Skin epidermis (tissue), 12 donors: ENCODE measurements at regions not wholly inside any gene's neighbourhood (a gene's known extent, or its start where the extent isn't known, plus 50 kb on each side); places are given as distances from the start of the nearest gene placed in this dataset.
A peak's percentile ranks its signal among the peaks of the same experiment; 100 is the strongest.

Experiments
- H3K27ac ChIP-seq, 21 experiments: fragments of 200-600 bp; sonication (generic) in 11 of 21; one replicate each; pipeline ENCODE4 v1.5.0; 2020; ENCODE audit warnings: mild to moderate bottlenecking in 3 of 21, inconsistent platforms in 2 of 21, moderate library complexity in 2 of 21
- H3K4me3 ChIP-seq, 7 experiments: fragments of 200-600 bp; sonication (generic) in 2 of 7; one replicate each; pipeline ENCODE4 v1.5.0; 2020; ENCODE audit warnings: inconsistent platforms in 2 of 7, mild to moderate bottlenecking in 2 of 7, moderate library complexity in 1 of 7

- Histone ChIP-seq H3K4me3 (no peak overlapping the region), H3K27ac (no peak overlapping the region)
Observed at GRCh38 chr22:47329727-47330650, 567.5 kb downstream of the TBC1D22A start.

GRCh38 chr22:47328550-47329243, 566.2 kb downstream of the TBC1D22A start:
- Histone ChIP-seq H3K27ac (peak overlapping the region in 2 of 21 experiments; percentile 44), H3K4me3 (no peak overlapping the region)

- no peak overlapping the region for H3K4me3 ChIP-seq
Observed at GRCh38 chr22:47327241-47327640, 564.8 kb downstream of the TBC1D22A start.

DNA sequence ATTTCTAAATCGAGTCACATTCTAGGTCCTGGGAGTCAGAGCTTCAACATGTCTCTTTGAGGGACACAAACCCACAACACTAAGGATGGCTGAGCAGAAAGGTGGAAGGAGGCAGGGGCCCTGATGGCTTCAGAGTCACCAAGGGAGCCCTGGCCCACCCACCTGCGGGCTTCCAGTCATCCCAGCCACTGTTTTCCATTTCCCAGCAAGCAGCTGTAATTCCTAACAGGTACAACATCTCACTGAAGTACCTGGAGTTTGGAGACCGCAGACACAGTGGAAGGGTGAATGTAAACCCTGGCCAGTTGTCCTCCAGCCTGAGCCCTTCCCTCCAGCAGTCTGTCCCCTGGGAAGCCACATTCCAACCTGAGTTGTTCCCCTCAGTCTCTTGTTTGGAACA, 562.8 kb downstream of the TBC1D22A start:
- Histone ChIP-seq H3K27ac (no peak overlapping the region), H3K4me3 (no peak overlapping the region)

More at GRCh38 chr22:47327241-47327640, 564.8 kb downstream of the TBC1D22A start:
- no peak overlapping the region for H3K27ac ChIP-seq

DNA sequence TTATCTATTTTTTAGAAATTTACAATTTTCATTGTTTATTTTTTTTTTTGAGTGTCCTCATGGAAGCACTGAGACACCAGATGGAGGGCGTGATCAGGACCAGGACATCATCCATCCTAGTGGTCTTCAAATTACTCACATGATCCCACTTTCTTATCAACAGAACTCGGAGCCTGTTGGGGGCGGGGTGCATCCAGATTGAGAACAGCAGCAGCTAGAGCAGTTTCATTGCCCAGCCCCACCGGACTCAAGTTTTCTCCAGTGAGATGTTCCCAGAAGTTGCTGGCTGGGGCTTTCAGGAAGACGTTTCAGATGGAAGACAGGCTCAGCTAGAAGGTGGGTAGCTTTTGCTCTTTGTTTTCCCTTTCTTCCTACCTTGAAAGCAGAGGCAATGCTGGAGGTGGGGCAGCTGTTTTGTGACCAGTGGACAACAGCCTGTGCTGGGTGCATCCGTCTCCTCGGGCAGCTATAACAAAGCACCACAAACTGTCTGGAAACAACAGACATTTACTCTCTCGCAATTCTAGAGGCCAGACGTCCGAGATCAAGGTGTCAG, 562.1 kb downstream of the TBC1D22A start:
- no peak overlapping the region for H3K27ac ChIP-seq
- no peak overlapping the region for H3K4me3 ChIP-seq

- Histone ChIP-seq H3K27ac (no peak overlapping the region), H3K4me3 (no peak overlapping the region)
Observed at GRCh38 chr22:47323518-47323917, 561.1 kb downstream of the TBC1D22A start.

DNA sequence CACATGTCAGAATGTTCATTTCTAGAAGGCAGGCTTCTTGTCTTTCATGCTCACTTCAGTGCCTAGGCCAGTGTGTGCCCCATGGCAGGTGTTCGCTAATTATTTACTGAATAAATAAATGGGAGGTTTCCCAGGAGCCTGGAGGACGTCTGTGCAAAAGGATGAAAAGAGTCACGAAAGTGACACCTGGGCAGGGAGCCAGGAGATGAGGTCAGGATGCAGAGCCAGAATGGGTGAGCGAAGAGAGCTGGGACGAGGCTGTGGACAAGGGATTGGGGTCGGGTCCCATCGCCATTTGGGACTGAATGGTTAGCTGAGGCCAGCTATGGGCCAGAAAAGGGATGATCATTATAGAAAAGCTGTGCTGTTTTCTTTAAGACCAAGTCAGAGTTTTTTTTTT, 560.4 kb downstream of the TBC1D22A start:
- H3K27ac ChIP-seq: no peak overlapping the region
- H3K4me3 ChIP-seq: no peak overlapping the region

- Histone ChIP-seq H3K27ac (no peak overlapping the region), H3K4me3 (no peak overlapping the region)
Observed at GRCh38 chr22:47320560-47320959, 558.1 kb downstream of the TBC1D22A start.

GRCh38 chr22:47318041-47318737, 555.7 kb downstream of the TBC1D22A start:
- Histone ChIP-seq H3K27ac (no peak overlapping the region), H3K4me3 (no peak overlapping the region)

DNA sequence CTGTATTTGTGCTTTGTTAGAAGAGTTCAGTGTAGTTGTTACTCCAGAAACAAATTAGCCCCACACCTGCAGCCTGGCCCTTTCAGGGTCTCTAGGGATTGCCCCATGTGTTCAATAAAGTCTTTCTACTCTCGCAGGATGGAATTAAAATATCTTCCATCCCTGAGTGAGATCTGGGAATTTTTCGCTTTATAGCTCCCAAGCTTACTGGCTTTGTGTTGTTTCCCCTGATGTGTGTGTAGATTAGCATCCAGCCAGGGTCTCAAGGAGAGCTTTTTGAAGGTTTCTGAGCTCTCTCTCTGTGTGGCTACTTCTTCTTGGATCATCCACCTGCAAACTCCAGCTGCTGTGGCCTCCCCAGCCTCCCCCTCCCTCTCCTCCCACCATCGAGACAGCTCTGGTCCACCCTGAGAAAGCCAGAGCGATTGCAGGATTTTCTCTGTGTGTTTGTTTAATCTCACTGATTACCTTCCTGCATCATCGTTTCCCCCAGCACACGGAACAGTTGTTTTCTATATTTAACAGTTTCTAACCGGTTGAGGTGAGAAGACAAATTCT, 553.5 kb downstream of the TBC1D22A start:
- no peak overlapping the region for H3K4me3 ChIP-seq
- H3K27ac ChIP-seq: no peak overlapping the region

DNA sequence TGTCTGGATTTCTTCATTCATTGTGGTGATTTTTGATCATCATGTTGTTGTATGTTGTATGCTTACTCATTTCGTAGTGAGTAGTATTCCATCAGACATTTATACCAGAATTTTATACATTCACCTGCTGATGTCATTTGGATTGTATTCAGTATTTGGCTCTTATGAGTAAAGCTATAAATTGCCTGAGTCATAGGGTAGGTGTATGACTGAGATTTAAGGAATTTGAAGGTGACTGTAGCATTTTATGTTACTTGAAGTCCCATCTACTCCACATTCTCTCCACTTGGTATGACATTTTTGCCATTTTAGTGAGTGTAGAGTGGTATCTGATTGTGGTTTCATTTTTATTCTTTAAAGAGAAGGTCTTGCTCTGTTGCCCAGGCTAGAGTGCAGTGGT, 548.2 kb downstream of the TBC1D22A start:
- no peak overlapping the region for H3K4me3 ChIP-seq

DNA sequence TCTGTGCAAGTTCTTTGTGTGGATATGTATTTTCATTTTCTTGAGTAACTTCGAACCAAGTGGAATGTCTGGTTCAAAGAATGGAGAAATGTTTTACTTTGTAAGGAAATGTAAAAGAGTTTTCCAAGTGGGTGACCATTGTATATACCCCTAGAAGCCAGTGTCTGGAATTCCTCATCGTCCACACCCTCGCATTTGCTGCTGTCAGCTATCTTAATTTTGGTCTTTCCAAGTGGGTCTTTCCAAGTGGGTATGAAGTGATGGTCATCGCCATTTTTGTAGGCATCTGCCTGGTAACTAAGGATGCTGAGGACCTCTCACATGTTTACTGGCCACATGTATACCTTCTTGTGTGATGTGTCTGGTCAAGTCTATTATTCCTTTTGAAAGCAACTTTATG, 547.5 kb downstream of the TBC1D22A start:
- H3K4me3 ChIP-seq: no peak overlapping the region
- H3K27ac ChIP-seq: no peak overlapping the region

More for the DNA sequence above, 548.2 kb downstream of the TBC1D22A start:
- no peak overlapping the region for H3K27ac ChIP-seq

DNA sequence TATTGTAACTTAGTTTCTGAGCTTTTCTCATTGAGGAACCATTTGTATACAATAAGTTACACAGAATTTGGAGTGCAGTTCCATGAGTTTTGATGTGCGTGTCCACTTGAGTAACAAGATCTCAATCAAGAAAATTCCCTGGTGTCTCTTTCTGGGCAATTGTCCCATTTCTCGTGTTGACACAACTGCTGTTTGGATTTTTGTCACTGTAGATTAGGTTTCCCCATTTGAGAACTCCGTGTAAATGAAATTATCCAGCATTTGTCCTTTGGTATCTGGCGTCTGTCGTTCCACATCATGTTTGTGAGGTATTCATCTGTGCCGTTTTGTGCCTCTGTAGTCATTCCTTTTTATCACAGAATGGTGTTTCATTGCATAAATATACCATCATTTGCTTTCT, 547.0 kb downstream of the TBC1D22A start:
- H3K27ac ChIP-seq: no peak overlapping the region
- H3K4me3 ChIP-seq: no peak overlapping the region

GRCh38 chr22:47308886-47309285, 546.4 kb downstream of the TBC1D22A start:
- H3K4me3 ChIP-seq: no peak overlapping the region
- H3K27ac ChIP-seq: no peak overlapping the region

DNA sequence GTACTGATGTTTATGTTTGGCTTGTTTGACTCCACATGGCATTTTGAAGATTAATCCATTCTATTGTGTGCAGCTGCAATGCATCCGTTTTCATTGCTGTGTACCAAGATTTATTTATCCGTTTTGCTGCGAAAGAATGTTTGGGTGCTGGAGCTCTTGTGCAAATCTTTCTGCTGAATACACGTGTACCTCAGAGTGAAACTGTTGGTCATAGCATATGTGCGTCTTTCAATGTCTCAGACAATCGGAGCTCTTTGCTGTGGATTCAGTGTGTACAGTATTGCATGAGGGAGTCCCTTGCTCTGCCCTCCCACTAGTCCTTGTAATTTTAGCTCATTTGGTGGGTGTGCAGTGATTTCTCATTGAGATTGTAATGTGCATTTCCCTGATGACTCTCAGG, 545.4 kb downstream of the TBC1D22A start:
- no peak overlapping the region for H3K4me3 ChIP-seq
- no peak overlapping the region for H3K27ac ChIP-seq

DNA sequence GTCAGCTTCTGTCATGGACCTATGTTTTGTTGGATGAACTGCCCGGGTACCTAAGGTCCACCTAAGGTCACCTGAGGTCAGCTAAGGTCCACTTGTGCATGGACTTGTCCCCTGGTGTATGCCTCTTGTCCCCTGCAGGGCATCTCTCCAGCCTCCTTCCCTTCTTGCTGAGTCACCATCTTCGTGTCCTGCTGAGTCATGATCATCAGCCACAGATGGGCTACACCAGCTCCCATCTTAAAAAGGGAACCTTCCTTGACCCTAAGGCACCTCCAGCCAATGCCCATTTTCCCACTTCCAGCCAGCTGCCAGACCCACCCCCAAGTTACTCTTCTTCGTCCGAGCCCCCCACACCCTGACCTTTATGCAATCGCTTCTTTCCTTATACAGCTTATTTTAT, 544.9 kb downstream of the TBC1D22A start:
- Histone ChIP-seq H3K27ac (no peak overlapping the region), H3K4me3 (no peak overlapping the region)

- H3K27ac ChIP-seq: no peak overlapping the region
- H3K4me3 ChIP-seq: no peak overlapping the region
Observed at GRCh38 chr22:47304854-47305253, 542.4 kb downstream of the TBC1D22A start.

GRCh38 chr22:47304191-47304831, 541.9 kb downstream of the TBC1D22A start:
- Histone ChIP-seq H3K27ac (no peak overlapping the region), H3K4me3 (no peak overlapping the region)

GRCh38 chr22:47303161-47303890, 540.9 kb downstream of the TBC1D22A start:
- H3K4me3 ChIP-seq: no peak overlapping the region
- no peak overlapping the region for H3K27ac ChIP-seq
